GM21786 (cell line): ENCODE measurements at regions not wholly inside any gene's neighbourhood (a gene's known extent, or its start where the extent isn't known, plus 50 kb on each side); places are given as distances from the start of the nearest gene placed in this dataset.
"Not testable (repeated sequence)": the region's sequence is repeated elsewhere in the genome, so short reads cannot be mapped to it uniquely, and the experiment has no call there.

ENCODE experiments used
- ATAC-seq: cut with Tn5 transposase; IDR thresholded peaks from one replicate; pipeline ENCODE4 v1.9.1; 2021; ENCODE audit not compliant: unreplicated experiment

GRCh38 chr1:4062560-4062959 lies 162.5 kb upstream of the C1orf174 start:
- ATAC-seq, result no peak

- no peak for ATAC-seq
Measured at GRCh38 chr1:4062992-4063391, 162.9 kb upstream of the C1orf174 start.

- ATAC-seq, result no peak
Measured at GRCh38 chr1:4063516-4063915, 163.4 kb upstream of the C1orf174 start.

GRCh38 chr1:4064150-4064889 lies 164.2 kb upstream of the C1orf174 start:
- no peak for ATAC-seq

GRCh38 chr1:4066860-4067599 lies 167.0 kb upstream of the C1orf174 start:
- no peak for ATAC-seq

- ATAC-seq, result no peak
Measured at GRCh38 chr1:4068076-4068475, 168.0 kb upstream of the C1orf174 start.

- ATAC-seq, result no peak
Measured at GRCh38 chr1:4071653-4072052, 171.6 kb upstream of the C1orf174 start.

- no peak for ATAC-seq
Measured at GRCh38 chr1:4072481-4073153, 172.5 kb upstream of the C1orf174 start.

- ATAC-seq, result no peak
Measured at GRCh38 chr1:4075436-4076225, 175.6 kb upstream of the C1orf174 start.

GRCh38 chr1:4076346-4076745 lies 176.3 kb upstream of the C1orf174 start:
- no peak for ATAC-seq

GRCh38 chr1:4078091-4078962 lies 178.3 kb upstream of the C1orf174 start:
- not testable (repeated sequence) for ATAC-seq

GRCh38 chr1:4079815-4080214 lies 179.7 kb upstream of the C1orf174 start:
- no peak for ATAC-seq

GRCh38 chr1:4081806-4082711 lies 182.0 kb upstream of the C1orf174 start:
- ATAC-seq, result no peak

GRCh38 chr1:4083231-4084047 lies 183.4 kb upstream of the C1orf174 start:
- no peak for ATAC-seq

- ATAC-seq, result no peak
Measured at GRCh38 chr1:4084048-4084431, 184.0 kb upstream of the C1orf174 start.

GRCh38 chr1:4084446-4084845 lies 184.4 kb upstream of the C1orf174 start:
- no peak for ATAC-seq

GRCh38 chr1:4084896-4085295 lies 184.8 kb upstream of the C1orf174 start:
- no peak for ATAC-seq

- no peak for ATAC-seq
Measured at GRCh38 chr1:4085546-4085945, 185.5 kb upstream of the C1orf174 start.
